ENCODE measurements at regions not wholly inside any gene's neighbourhood (a gene's known extent, or its start where the extent isn't known, plus 50 kb on each side); places are given as distances from the start of the nearest gene placed in this dataset.
"Not testable (repeated sequence)": the region's sequence is repeated elsewhere in the genome, so short reads cannot be mapped to it uniquely, and the experiment has no call there.

- DNase-seq (ENCODE audit: low read depth); H3K27me3 ChIP-seq (ENCODE audit: control insufficient read depth, insufficient read depth, low read length); H3K36me3 ChIP-seq (ENCODE audit: control insufficient read depth, insufficient read depth, low read length); H3K4me3 ChIP-seq (ENCODE audit: low read depth, low read length); CTCF ChIA-PET; POLR2A ChIA-PET: not testable (repeated sequence)
Observed at GRCh38 chr1:95167503-95167902, 50.3 kb downstream of the TLCD4 start.

DNA sequence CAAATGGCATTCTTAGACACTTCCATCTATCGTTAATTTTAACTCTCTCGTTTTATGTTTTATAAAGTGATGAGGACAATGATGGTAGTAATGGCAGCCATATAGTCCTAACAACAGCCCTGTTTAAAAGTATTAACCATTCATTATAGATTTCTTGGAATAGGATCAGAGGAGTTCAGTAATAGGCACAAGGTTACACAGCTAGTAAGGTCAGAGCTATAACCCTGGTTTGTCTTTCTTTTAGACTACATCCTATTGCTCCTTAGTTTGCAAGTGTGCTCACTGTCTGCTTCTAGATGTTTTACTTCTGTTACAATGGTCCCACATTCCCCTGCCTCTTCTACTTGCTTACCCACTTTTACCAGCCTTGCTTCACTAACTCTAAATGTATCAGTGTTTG, 50.9 kb downstream of the TLCD4 start:
- POLR2A ChIA-PET: no interaction called here
- CTCF ChIA-PET: interaction anchor here (0.6 kb wide), 1 partner anchor 15 kb away, joined by 3 read pairs; no protein-coding TSS in a partner anchor
- Histone ChIP-seq H3K36me3 (ENCODE audit: control insufficient read depth, insufficient read depth, low read length) (no peaks in the 10 kb centered on the region), H3K27me3 (ENCODE audit: control insufficient read depth, insufficient read depth, low read length) (no peaks in the 10 kb centered on the region), H3K4me3 (ENCODE audit: low read depth, low read length) (no peak overlapping the region)
- DNase-seq (ENCODE audit: low read depth): no peak
- TF ChIP-seq, protein P1, sequence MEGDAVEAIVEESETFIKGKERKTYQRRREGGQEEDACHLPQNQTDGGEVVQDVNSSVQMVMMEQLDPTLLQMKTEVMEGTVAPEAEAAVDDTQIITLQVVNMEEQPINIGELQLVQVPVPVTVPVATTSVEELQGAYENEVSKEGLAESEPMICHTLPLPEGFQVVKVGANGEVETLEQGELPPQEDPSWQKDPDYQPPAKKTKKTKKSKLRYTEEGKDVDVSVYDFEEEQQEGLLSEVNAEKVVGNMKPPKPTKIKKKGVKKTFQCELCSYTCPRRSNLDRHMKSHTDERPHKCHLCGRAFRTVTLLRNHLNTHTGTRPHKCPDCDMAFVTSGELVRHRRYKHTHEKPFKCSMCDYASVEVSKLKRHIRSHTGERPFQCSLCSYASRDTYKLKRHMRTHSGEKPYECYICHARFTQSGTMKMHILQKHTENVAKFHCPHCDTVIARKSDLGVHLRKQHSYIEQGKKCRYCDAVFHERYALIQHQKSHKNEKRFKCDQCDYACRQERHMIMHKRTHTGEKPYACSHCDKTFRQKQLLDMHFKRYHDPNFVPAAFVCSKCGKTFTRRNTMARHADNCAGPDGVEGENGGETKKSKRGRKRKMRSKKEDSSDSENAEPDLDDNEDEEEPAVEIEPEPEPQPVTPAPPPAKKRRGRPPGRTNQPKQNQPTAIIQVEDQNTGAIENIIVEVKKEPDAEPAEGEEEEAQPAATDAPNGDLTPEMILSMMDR (IDR thresholded peaks at IDR 0.05; ENCODE audit: insufficient read depth, low read depth, low read length): no peak

DNA sequence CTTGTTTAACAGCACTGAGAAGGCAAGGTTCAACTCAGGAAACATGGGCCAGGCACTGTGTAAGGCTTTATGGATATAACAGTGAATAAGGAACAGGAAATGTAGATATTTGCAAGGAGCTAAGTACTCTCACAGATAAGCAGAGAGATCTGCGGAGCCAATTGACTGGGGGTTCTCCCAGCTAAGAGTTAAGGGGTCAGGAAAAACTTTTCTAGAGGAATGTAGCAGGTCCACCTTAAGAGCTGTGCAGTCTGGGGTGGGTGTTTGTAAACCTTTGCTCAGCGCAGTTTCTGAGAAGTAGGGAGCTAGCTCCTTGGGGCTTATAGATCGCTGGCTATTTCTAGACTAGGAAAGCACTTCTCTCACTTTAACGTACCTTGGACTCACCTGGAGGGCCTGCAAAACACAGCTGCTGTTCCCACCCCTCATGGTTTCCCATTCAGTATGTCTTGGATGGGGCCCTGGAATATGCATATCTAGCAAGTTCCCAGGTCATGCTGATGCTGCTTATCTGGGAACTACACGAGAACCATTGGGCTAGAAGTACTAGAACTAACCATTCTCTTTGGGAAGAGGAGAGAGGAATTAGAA, 51.7 kb downstream of the TLCD4 start:
- no peaks in the 10 kb centered on the region for H3K27me3 ChIP-seq (ENCODE audit: control insufficient read depth, insufficient read depth, low read length)
- H3K4me3 ChIP-seq (ENCODE audit: low read depth, low read length): no peak overlapping the region
- TF ChIP-seq, protein P1 (IDR thresholded peaks at IDR 0.05; ENCODE audit: insufficient read depth, low read depth, low read length): no peak
- no peak for DNase-seq (ENCODE audit: low read depth)
- POLR2A ChIA-PET: no interaction called here
- no peaks in the 10 kb centered on the region for H3K36me3 ChIP-seq (ENCODE audit: control insufficient read depth, insufficient read depth, low read length)
- CTCF ChIA-PET: interaction anchor here (1.2 kb wide), 1 partner anchor 21 kb away, joined by 3 read pairs; no protein-coding TSS in a partner anchor

GRCh38 chr1:95169548-95169947, 52.4 kb downstream of the TLCD4 start:
- ChIA-PET POLR2A (no interaction called here), CTCF (interaction anchor here (1.2 kb wide), 1 partner anchor 22 kb away, joined by 3 read pairs; no protein-coding TSS in a partner anchor)
- Histone ChIP-seq H3K4me3 (ENCODE audit: low read depth, low read length) (no peak overlapping the region), H3K36me3 (ENCODE audit: control insufficient read depth, insufficient read depth, low read length) (no peaks in the 10 kb centered on the region), H3K27me3 (ENCODE audit: control insufficient read depth, insufficient read depth, low read length) (no peaks in the 10 kb centered on the region)
- DNase-seq (ENCODE audit: low read depth): no peak
- TF ChIP-seq, protein P1 (IDR thresholded peaks at IDR 0.05; ENCODE audit: insufficient read depth, low read depth, low read length): no peak

DNA sequence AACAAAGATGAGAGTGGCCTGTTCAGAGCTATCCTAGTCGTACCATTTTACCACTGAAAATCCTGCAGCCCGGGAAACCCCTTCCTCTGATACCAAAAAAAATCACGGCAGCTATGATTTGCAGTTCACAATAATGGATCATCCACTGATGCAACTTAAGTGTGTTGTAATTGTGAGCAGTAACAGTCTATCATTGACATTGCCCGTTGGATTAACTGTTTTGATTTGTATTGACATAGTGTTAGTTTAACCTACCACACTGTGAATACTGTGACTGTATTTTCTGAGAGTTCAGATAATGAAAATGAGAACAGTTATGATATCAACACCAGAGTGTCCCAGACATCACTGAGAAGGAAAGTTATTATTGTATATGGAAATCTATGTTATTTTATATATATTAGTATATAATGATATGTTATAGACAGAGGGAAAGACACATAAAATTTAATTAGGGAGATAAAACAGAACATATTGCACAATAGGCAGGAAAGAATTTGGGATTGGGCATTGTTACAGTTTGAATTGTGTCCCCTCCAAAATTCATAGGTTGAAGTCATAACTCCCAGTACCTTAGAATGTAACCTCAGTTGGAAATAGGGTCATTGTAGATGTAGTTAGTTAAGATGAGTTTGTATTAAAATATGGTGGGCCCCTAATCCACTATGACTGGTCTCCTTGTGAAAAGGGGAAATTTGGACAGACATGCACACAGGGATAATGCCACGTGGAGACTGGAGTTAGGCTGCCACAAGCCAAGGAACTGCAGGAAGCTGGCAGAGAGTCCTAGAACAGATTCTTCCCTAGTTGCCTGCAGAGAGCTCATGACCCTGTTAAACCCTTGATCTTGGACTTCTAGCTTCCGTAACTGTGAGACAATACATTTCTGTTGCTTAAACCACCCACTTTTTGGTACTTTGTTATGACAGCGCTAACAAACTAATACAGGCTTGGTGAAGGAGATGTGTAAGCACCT, 54.4 kb downstream of the TLCD4 start:
- Histone ChIP-seq H3K4me3 (ENCODE audit: low read depth, low read length) (no peak overlapping the region), H3K36me3 (ENCODE audit: control insufficient read depth, insufficient read depth, low read length) (no peaks in the 10 kb centered on the region), H3K27me3 (ENCODE audit: control insufficient read depth, insufficient read depth, low read length) (no peaks in the 10 kb centered on the region)
- TF ChIP-seq, protein P1 (IDR thresholded peaks at IDR 0.05; ENCODE audit: insufficient read depth, low read depth, low read length): no peak
- DNase-seq (ENCODE audit: low read depth): no peak
- POLR2A ChIA-PET: no interaction called here
- CTCF ChIA-PET: no interaction called here

All from BJ (cell line).